HG03442 (cell line): ENCODE measurements at regions not wholly inside any gene's neighbourhood (a gene's known extent, or its start where the extent isn't known, plus 50 kb on each side); places are given as distances from the start of the nearest gene placed in this dataset.

ENCODE experiments used
- ATAC-seq: cut with Tn5 transposase; IDR thresholded peaks from one replicate; pipeline ENCODE4 v1.9.1; 2021; ENCODE audit warnings: mild to moderate bottlenecking, moderate library complexity; ENCODE audit not compliant: unreplicated experiment

GRCh38 chr13:38518328-38518727, 168.5 kb upstream of the FREM2 start:
- peak; percentile 60 for ATAC-seq

GRCh38 chr13:38519229-38519911, 167.5 kb upstream of the FREM2 start:
- no peak for ATAC-seq

- no peak for ATAC-seq
These were observed 166.8 kb upstream of the FREM2 start for GRCh38 chr13:38520041-38520440.

- ATAC-seq: no peak
These were observed 159.7 kb upstream of the FREM2 start for GRCh38 chr13:38527140-38527539.

GRCh38 chr13:38528986-38529385, 157.9 kb upstream of the FREM2 start:
- no peak for ATAC-seq

GRCh38 chr13:38530492-38530891, 156.4 kb upstream of the FREM2 start:
- no peak for ATAC-seq

- ATAC-seq: no peak
These were observed 151.6 kb upstream of the FREM2 start for GRCh38 chr13:38535261-38535660.

GRCh38 chr13:38537051-38537450, 149.8 kb upstream of the FREM2 start:
- no peak for ATAC-seq

- ATAC-seq: no peak
These were observed 148.5 kb upstream of the FREM2 start for GRCh38 chr13:38538422-38538821.

- ATAC-seq: no peak
These were observed 147.2 kb upstream of the FREM2 start for GRCh38 chr13:38539632-38540031.

GRCh38 chr13:38542601-38543000, 144.3 kb upstream of the FREM2 start:
- ATAC-seq: no peak

GRCh38 chr13:38543561-38543960, 143.3 kb upstream of the FREM2 start:
- no peak for ATAC-seq

GRCh38 chr13:38563739-38564138, 123.1 kb upstream of the FREM2 start:
- no peak for ATAC-seq

GRCh38 chr13:38564256-38565150, 122.4 kb upstream of the FREM2 start:
- no peak for ATAC-seq

GRCh38 chr13:38566023-38566422, 120.9 kb upstream of the FREM2 start:
- ATAC-seq: no peak

- ATAC-seq: no peak
These were observed 120.4 kb upstream of the FREM2 start for GRCh38 chr13:38566519-38566918.

GRCh38 chr13:38570706-38571105, 116.2 kb upstream of the FREM2 start:
- no peak for ATAC-seq

- no peak for ATAC-seq
These were observed 111.5 kb upstream of the FREM2 start for GRCh38 chr13:38575427-38575826.

- no peak for ATAC-seq
These were observed 109.8 kb upstream of the FREM2 start for GRCh38 chr13:38577048-38577447.

GRCh38 chr13:38582133-38582532, 104.7 kb upstream of the FREM2 start:
- ATAC-seq: peak; percentile 78

GRCh38 chr13:38590230-38590629, 96.6 kb upstream of the FREM2 start:
- no peak for ATAC-seq

GRCh38 chr13:38590796-38591507, 95.9 kb upstream of the FREM2 start:
- ATAC-seq: no peak
